Gastroesophageal sphincter (tissue), 3 donors: ENCODE measurements at regions not wholly inside any gene's neighbourhood (a gene's known extent, or its start where the extent isn't known, plus 50 kb on each side); places are given as distances from the start of the nearest gene placed in this dataset.

Source experiments
- EP300 ChIP-seq: sonication (generic); formaldehyde crosslinking; IDR thresholded peaks from one replicate; pipeline ENCODE4 v1.6.1; 2017; ENCODE audit warnings: antibody characterized with exemption, mild to moderate bottlenecking
- POLR2A ChIP-seq, 2 donors: fragments of 450-650 bp; IDR thresholded peaks; one replicate each; pipeline ENCODE4 v1.6.1; 2017; ENCODE audit warnings: antibody characterized with exemption in 2 of 2, mild to moderate bottlenecking in 2 of 2, moderate library complexity in 1 of 2
- POLR2AphosphoS5 ChIP-seq: sonication (generic); formaldehyde crosslinking; IDR thresholded peaks from one replicate; pipeline ENCODE4 v1.6.1; 2017; ENCODE audit warnings: antibody characterized with exemption
- TF ChIP-seq, protein P1 (sequence below), 4 experiments: fragments of 200-600 bp in 2 of 4; fragments of 450-650 bp in 2 of 4; sonication (generic) in 1 of 4; IDR thresholded peaks; one replicate each; pipeline ENCODE4 v1.5.1; 2017 to 2019; ENCODE audit warnings: antibody characterized with exemption in 4 of 4, mild to moderate bottlenecking in 2 of 4, moderate library complexity in 2 of 4

DNA sequence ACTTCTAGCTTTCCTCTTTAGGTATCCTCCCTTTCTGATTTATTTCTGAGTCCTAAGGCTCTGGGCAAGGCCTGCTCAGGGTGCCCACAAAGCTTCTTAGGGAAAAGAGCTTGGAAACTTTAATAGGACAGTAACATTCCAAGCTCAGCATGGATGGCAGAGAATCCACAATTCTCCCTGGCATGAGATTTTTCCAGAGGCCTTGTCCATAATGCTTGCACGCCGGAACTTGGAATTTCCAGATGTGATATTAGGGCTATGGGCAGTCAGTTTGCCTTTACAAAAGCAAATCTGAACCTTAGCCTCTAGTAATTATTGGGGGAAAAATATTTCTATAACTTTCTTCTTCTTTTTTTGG lies 139.0 kb upstream of the RBMS3 start:
- TF ChIP-seq, protein P1, sequence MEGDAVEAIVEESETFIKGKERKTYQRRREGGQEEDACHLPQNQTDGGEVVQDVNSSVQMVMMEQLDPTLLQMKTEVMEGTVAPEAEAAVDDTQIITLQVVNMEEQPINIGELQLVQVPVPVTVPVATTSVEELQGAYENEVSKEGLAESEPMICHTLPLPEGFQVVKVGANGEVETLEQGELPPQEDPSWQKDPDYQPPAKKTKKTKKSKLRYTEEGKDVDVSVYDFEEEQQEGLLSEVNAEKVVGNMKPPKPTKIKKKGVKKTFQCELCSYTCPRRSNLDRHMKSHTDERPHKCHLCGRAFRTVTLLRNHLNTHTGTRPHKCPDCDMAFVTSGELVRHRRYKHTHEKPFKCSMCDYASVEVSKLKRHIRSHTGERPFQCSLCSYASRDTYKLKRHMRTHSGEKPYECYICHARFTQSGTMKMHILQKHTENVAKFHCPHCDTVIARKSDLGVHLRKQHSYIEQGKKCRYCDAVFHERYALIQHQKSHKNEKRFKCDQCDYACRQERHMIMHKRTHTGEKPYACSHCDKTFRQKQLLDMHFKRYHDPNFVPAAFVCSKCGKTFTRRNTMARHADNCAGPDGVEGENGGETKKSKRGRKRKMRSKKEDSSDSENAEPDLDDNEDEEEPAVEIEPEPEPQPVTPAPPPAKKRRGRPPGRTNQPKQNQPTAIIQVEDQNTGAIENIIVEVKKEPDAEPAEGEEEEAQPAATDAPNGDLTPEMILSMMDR (IDR thresholded peaks at IDR 0.05): no peak
- TF ChIP-seq POLR2A (IDR thresholded peaks at IDR 0.05) (no peak), EP300 (no peak), POLR2AphosphoS5 (no peak)
